Smooth muscle cell (in vitro differentiated cells): ENCODE measurements at regions not wholly inside any gene's neighbourhood (a gene's known extent, or its start where the extent isn't known, plus 50 kb on each side); places are given as distances from the start of the nearest gene placed in this dataset.

ENCODE experiments used
- DNase-seq: peaks from one replicate; lab custom pipeline; 2025; ENCODE audit not compliant: unreplicated experiment; lab: John Stamatoyannopoulos, UW
- H2AFZ ChIP-seq: fragments of 200-600 bp; sonication (generic); 2 replicates; pipeline ENCODE4 v1.6.0; 2016; ENCODE audit warnings: antibody characterized with exemption, low read depth, mild to moderate bottlenecking
- H3F3A ChIP-seq: fragments of 200-600 bp; sonication (generic); 2 replicates; pipeline ENCODE4 v1.6.0; 2017; ENCODE audit warnings: antibody characterized with exemption, low read depth
- H3K27ac ChIP-seq: fragments of 200-600 bp; sonication (generic); 2 replicates; pipeline ENCODE4 v1.5.1; 2016; ENCODE audit warnings: low read depth, mild to moderate bottlenecking
- H3K27me3 ChIP-seq: fragments of 200-600 bp; sonication (generic); 2 replicates; pipeline ENCODE4 v1.6.1; 2016; ENCODE audit warnings: low read depth, mild to moderate bottlenecking
- H3K36me3 ChIP-seq: fragments of 200-600 bp; sonication (generic); 2 replicates; pipeline ENCODE4 v1.5.1; 2016; ENCODE audit warnings: low read depth
- H3K4me1 ChIP-seq: fragments of 200-600 bp; sonication (generic); 2 replicates; pipeline ENCODE4 v1.5.1; 2016; ENCODE audit warnings: low read depth
- H3K4me2 ChIP-seq: fragments of 200-600 bp; sonication (generic); 2 replicates; pipeline ENCODE4 v1.6.0; 2016; ENCODE audit warnings: mild to moderate bottlenecking
- H3K4me3 ChIP-seq: fragments of 200-600 bp; sonication (generic); 2 replicates; pipeline ENCODE4 v1.5.1; 2016; ENCODE audit warnings: mild to moderate bottlenecking
- H3K79me2 ChIP-seq: fragments of 200-600 bp; sonication (generic); 2 replicates; pipeline ENCODE4 v1.6.0; 2016; ENCODE audit warnings: low read depth, mild to moderate bottlenecking
- H3K9ac ChIP-seq: fragments of 200-600 bp; sonication (generic); 2 replicates; pipeline ENCODE4 v1.6.0; 2016; ENCODE audit warnings: low read depth
- H3K9me3 ChIP-seq: fragments of 200-600 bp; sonication (generic); replicated peaks from 2 replicates; pipeline ENCODE4 v1.5.1; 2016; ENCODE audit warnings: low read depth
- H4K20me1 ChIP-seq: fragments of 200-600 bp; sonication (generic); 2 replicates; pipeline ENCODE4 v1.6.0; 2016; ENCODE audit warnings: low read depth
- WGBS: methylation state at CpG from one replicate; pipeline ENCODE4 v1.1.7; 2016; ENCODE audit warnings: low lambda C conversion rate; 5-methylcytosine and 5-hydroxymethylcytosine counted together
- TF ChIP-seq, protein P1 (sequence below): fragments of 200-600 bp; sonication (generic); IDR thresholded peaks from 2 replicates; pipeline ENCODE4 v1.5.1; 2017; ENCODE audit warnings: borderline replicate concordance, mild to moderate bottlenecking, antibody characterized with exemption; ENCODE audit not compliant: insufficient read depth, poor library complexity, severe bottlenecking

DNA sequence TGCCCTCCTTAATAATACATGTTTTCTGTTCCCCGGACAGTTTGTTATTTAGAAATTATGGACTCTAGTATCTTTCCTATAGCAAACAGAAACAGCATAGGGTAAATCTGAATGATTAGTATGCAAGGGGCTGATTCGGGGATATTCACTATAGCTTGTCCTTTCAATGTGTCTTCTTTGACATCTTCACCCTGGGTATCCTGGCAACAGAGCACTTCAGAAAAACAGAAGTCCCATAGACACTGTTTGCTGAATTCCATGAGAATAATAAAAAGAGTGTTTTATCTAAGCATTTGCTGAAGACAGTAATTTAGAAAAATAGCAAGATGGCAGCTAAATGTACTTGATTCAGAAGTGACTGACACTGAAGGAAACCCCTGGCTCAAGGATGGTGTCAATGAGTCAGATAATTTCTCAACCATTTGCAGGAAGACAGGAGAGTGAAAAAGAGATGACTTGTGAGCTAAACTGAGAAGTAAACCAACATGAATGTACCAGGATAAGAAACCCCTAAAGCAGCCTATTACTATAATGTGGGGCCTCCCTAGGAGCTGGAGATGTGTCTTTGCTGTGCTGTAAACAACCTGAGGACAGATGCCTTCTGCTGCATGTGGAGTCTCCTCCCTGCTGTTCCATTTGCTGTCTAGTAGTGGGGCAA, 246.2 kb downstream of the MAN2A1 start:
- Histone ChIP-seq H3K9me3 (peaks cover 3% of the 10 kb centered on the region), H3K4me2 (no peak overlapping the region), H3K27ac (no peak overlapping the region), H3K4me3 (no peak overlapping the region), H4K20me1 (no peaks in the 10 kb centered on the region), H3K79me2 (no peaks in the 10 kb centered on the region), H3F3A (no peaks in the 10 kb centered on the region), H3K4me1 (peaks cover 7% of the 10 kb centered on the region), H2AFZ (no peak overlapping the region), H3K9ac (no peak overlapping the region), H3K27me3 (peaks cover 32% of the 10 kb centered on the region), H3K36me3 (no peaks in the 10 kb centered on the region)
- 94% methylated on average over 2 of the region's 2 CpGs for WGBS
- DNase-seq = no peak
- TF ChIP-seq, protein P1, sequence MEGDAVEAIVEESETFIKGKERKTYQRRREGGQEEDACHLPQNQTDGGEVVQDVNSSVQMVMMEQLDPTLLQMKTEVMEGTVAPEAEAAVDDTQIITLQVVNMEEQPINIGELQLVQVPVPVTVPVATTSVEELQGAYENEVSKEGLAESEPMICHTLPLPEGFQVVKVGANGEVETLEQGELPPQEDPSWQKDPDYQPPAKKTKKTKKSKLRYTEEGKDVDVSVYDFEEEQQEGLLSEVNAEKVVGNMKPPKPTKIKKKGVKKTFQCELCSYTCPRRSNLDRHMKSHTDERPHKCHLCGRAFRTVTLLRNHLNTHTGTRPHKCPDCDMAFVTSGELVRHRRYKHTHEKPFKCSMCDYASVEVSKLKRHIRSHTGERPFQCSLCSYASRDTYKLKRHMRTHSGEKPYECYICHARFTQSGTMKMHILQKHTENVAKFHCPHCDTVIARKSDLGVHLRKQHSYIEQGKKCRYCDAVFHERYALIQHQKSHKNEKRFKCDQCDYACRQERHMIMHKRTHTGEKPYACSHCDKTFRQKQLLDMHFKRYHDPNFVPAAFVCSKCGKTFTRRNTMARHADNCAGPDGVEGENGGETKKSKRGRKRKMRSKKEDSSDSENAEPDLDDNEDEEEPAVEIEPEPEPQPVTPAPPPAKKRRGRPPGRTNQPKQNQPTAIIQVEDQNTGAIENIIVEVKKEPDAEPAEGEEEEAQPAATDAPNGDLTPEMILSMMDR = no peak

DNA sequence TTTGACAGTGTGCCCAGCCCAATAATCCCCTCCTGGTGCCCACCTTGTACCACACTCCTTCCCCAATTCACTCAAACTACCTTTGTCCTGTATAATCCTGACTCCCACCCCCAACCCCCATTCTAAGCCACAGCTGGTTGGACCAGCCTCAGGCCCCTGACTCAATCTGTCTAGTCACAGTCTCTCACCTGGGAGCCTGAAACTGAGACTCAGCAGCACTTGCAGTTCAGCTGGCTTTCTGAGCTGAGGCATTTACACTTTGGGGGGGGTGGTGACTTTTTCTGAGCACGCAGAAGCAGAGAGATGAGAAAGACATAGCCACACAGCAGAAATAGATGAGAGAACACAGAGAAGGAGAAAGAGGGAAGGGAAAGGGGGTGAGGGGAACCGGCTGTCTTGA, 247.3 kb downstream of the MAN2A1 start:
- no peak overlapping the region for H3K9ac ChIP-seq
- H3K36me3 ChIP-seq = no peaks in the 10 kb centered on the region
- H4K20me1 ChIP-seq = no peaks in the 10 kb centered on the region
- H3K9me3 ChIP-seq = peaks cover 3% of the 10 kb centered on the region
- no peak overlapping the region for H3K4me3 ChIP-seq
- TF ChIP-seq, protein P1 = no peak
- no peaks in the 10 kb centered on the region for H3F3A ChIP-seq
- no peak overlapping the region for H2AFZ ChIP-seq
- WGBS = 77% methylated on average over 2 of the region's 2 CpGs
- peaks cover 35% of the 10 kb centered on the region for H3K27me3 ChIP-seq
- DNase-seq = no peak
- H3K79me2 ChIP-seq = no peaks in the 10 kb centered on the region
- H3K4me2 ChIP-seq = no peak overlapping the region
- H3K27ac ChIP-seq = no peak overlapping the region
- H3K4me1 ChIP-seq = peaks cover 7% of the 10 kb centered on the region

DNA sequence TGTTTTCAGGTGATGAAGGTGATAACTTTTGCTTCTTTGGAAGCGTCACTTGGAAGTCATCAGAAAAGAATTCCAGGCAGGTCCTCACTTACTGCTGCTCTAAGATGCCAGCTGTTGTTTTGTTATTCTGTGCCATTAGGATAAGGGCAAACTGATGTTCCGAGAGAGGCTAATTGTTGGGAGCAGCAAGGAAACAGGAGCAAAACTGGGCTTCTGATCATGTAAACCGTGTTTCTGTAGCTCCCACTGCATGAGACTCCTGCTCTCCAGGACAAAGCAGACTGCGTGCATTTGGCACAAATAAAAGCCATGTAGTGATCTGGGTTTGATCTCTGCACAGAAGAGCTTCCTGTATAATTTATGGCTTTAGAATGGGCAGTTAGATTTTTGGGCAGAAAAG, 248.2 kb downstream of the MAN2A1 start:
- 86% methylated on average over 4 of the region's 4 CpGs for WGBS

More for the DNA sequence above, 248.2 kb downstream of the MAN2A1 start:
- peaks cover 7% of the 10 kb centered on the region for H3K4me1 ChIP-seq
- no peaks in the 10 kb centered on the region for H3K79me2 ChIP-seq
- peaks cover 3% of the 10 kb centered on the region for H3K9me3 ChIP-seq
- H3K27me3 ChIP-seq = peaks cover 42% of the 10 kb centered on the region
- H3K27ac ChIP-seq = no peak overlapping the region
- TF ChIP-seq, protein P1 = no peak
- no peak overlapping the region for H3K9ac ChIP-seq
- H3K4me2 ChIP-seq = no peak overlapping the region
- H3F3A ChIP-seq = no peaks in the 10 kb centered on the region
- H4K20me1 ChIP-seq = no peaks in the 10 kb centered on the region
- H2AFZ ChIP-seq = no peak overlapping the region
- no peak overlapping the region for H3K4me3 ChIP-seq
- no peak for DNase-seq
- no peaks in the 10 kb centered on the region for H3K36me3 ChIP-seq
